ENCODE measurements at regions not wholly inside any gene's neighbourhood (a gene's known extent, or its start where the extent isn't known, plus 50 kb on each side); places are given as distances from the start of the nearest gene placed in this dataset.
"Not testable (repeated sequence)": the region's sequence is repeated elsewhere in the genome, so short reads cannot be mapped to it uniquely, and the experiment has no call there.

DNA sequence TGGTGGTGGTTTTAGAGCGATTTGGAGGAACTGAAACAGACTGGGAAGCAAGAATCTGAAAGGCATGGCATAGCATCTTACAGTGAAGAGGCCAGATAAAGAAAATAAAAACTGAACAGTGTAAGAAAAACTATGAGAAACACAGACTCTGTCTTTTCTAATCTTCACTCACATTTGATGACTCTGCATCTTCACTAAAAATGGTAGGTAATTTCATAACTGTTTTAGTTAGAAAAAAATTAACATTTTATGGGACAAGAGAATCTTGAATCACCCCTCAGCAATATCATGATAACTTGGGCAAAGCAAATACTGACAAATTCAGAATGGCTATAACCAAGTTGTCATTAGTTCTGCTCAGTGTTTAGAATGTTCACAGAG lies 812.6 kb downstream of the MCTP2 start:
- Mint-ChIP-seq H3K4me3 (no peak overlapping the region), H3K27ac (no peak overlapping the region), H3K27me3 (ENCODE audit: low read depth) (no peaks in the 10 kb centered on the region), H3K36me3 (ENCODE audit: low read depth) (no peaks in the 10 kb centered on the region), H3K9me3 (peaks cover 13% of the 10 kb centered on the region), H3K4me1 (ENCODE audit: low read depth) (no peaks in the 10 kb centered on the region)

- H3K4me3 Mint-ChIP-seq, result no peak overlapping the region
- H3K27ac Mint-ChIP-seq, result no peak overlapping the region
- H3K36me3 Mint-ChIP-seq (ENCODE audit: low read depth), result no peaks in the 10 kb centered on the region
- peaks cover 17% of the 10 kb centered on the region for H3K9me3 Mint-ChIP-seq
- H3K4me1 Mint-ChIP-seq (ENCODE audit: low read depth), result no peaks in the 10 kb centered on the region
- H3K27me3 Mint-ChIP-seq (ENCODE audit: low read depth), result no peaks in the 10 kb centered on the region
Observed at GRCh38 chr15:95044745-95045417, 813.5 kb downstream of the MCTP2 start.

DNA sequence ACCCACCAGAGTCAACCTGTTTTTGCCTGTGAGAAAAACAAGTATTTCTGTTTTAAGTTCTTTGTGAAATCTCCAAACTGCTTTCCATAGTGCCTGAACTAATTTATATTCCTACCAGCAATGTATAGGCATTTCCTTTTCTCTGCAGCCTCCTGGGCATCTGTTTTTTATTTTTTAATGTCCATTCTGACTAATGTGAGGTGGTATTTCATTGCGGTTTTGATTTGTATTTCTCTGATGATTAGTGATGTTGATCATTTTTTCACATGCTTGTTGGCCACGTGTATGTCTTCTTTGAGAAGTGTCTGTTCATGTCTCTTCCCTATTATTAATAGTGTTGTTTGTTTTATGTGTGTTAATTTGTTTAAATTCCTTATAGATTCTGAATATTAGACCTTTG lies 820.5 kb downstream of the MCTP2 start:
- Mint-ChIP-seq H3K36me3 (ENCODE audit: low read depth) (no peaks in the 10 kb centered on the region), H3K9me3 (peaks cover 25% of the 10 kb centered on the region), H3K4me3 (no peak overlapping the region), H3K4me1 (ENCODE audit: low read depth) (no peaks in the 10 kb centered on the region), H3K27ac (no peak overlapping the region), H3K27me3 (ENCODE audit: low read depth) (no peaks in the 10 kb centered on the region)

DNA sequence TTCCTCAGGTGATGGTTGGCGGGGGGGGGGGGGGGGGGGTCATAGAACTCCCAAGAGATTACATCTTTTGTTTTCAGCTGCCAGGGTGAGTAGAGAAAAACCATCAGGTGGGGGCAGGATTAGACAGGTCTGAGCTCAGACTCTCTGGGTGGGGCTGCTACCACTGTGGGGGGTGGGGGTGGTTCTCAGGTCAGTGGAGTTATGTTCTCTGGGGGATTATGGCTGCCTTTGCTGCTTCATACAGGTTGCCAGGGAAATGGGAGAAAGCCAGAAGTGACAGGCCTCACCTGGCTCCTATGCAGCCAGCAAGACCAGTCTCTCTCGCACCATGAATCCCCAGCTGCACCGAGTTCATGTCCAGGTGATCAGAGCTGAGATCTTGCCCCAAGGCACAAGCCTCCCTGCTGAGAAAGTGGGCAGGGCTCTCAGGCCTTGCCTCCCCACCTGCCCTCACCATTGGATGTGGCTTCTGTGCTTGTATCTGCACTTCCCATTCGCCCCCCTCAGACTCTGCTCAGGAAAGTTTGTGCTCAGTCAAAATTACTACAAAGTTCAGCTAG lies 828.1 kb downstream of the MCTP2 start:
- H3K9me3 Mint-ChIP-seq, result peaks cover 17% of the 10 kb centered on the region
- H3K36me3 Mint-ChIP-seq (ENCODE audit: low read depth), result no peaks in the 10 kb centered on the region
- no peak overlapping the region for H3K27ac Mint-ChIP-seq
- H3K4me1 Mint-ChIP-seq (ENCODE audit: low read depth), result no peaks in the 10 kb centered on the region
- no peak overlapping the region for H3K4me3 Mint-ChIP-seq
- H3K27me3 Mint-ChIP-seq (ENCODE audit: low read depth), result no peaks in the 10 kb centered on the region

GRCh38 chr15:95068701-95069521 lies 837.5 kb downstream of the MCTP2 start:
- H3K4me1 Mint-ChIP-seq (ENCODE audit: low read depth), result no peaks in the 10 kb centered on the region
- H3K9me3 Mint-ChIP-seq, result no peaks in the 10 kb centered on the region
- H3K36me3 Mint-ChIP-seq (ENCODE audit: low read depth), result no peaks in the 10 kb centered on the region
- no peak overlapping the region for H3K27ac Mint-ChIP-seq
- no peaks in the 10 kb centered on the region for H3K27me3 Mint-ChIP-seq (ENCODE audit: low read depth)
- H3K4me3 Mint-ChIP-seq, result no peak overlapping the region

DNA sequence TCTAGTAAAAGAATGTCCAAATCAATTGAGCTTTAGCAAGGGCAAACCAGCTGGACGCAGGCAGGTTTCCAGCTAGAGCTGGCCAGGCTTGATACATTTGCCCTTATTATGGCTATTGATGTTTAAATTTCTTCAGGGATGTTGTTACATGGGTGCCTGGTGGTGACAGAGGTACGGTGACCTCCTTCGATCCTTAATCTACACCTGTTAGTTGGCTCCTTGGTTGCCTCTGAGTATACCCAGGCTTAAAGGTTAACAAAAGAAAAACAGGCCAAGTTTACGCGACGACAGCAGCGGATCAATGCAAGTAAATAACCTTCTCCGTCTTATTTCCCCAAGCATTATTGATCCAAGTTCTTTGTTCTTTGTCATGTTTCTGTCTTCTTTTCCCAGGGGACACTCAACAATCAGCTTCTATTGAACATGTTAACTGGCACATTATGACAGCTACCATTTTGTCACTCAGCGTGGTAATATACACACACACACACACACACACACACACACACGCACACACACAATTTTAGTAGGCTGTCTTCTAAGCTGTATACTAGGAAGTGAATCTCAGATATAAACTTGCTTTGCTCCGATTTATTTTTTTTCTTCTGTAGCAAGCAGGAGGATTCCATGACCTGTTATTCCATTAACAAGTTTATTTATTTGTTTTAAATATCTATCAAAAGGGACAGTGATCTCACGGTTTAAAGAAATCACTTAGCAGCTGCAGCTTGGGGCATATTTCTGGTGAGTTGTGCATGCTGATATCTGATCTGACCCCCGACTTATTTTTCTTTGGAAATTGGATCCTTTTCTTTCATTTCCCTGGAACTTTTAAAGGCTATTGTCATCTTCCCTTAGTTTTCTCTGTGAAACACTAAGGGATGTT lies 844.7 kb downstream of the MCTP2 start:
- Mint-ChIP-seq H3K4me3 (no peak overlapping the region), H3K4me1 (ENCODE audit: low read depth) (no peaks in the 10 kb centered on the region), H3K27ac (no peak overlapping the region), H3K9me3 (no peaks in the 10 kb centered on the region), H3K36me3 (ENCODE audit: low read depth) (no peaks in the 10 kb centered on the region), H3K27me3 (ENCODE audit: low read depth) (no peaks in the 10 kb centered on the region)

DNA sequence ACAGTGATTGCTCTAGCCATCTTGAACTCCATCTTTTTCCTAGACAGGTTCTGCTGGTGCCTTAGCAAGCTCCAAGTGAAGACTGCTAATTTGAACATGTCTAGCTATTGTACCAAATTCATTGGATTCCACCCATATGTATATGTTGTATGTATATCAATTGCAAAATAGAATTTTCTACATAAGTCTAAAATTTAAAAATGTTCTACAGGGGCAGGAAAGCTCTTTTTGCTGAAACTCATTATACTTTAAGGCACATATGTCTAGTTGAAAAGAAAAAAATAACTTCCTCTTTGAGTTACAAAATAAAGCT lies 845.3 kb downstream of the MCTP2 start:
- Mint-ChIP-seq H3K27ac (no peak overlapping the region), H3K27me3 (ENCODE audit: low read depth) (no peaks in the 10 kb centered on the region), H3K4me1 (ENCODE audit: low read depth) (no peaks in the 10 kb centered on the region), H3K4me3 (no peak overlapping the region), H3K36me3 (ENCODE audit: low read depth) (no peaks in the 10 kb centered on the region), H3K9me3 (no peaks in the 10 kb centered on the region)

- Mint-ChIP-seq H3K4me3 (no peak overlapping the region), H3K27ac (no peak overlapping the region), H3K36me3 (ENCODE audit: low read depth) (no peaks in the 10 kb centered on the region), H3K4me1 (ENCODE audit: low read depth) (no peaks in the 10 kb centered on the region), H3K9me3 (no peaks in the 10 kb centered on the region), H3K27me3 (ENCODE audit: low read depth) (no peaks in the 10 kb centered on the region)
Observed at GRCh38 chr15:95078003-95078402, 846.6 kb downstream of the MCTP2 start.

GRCh38 chr15:95080228-95080627 lies 848.9 kb downstream of the MCTP2 start:
- not testable (repeated sequence) for H3K27ac Mint-ChIP-seq; H3K27me3 Mint-ChIP-seq (ENCODE audit: low read depth); H3K9me3 Mint-ChIP-seq; H3K4me1 Mint-ChIP-seq (ENCODE audit: low read depth); H3K36me3 Mint-ChIP-seq (ENCODE audit: low read depth); H3K4me3 Mint-ChIP-seq

DNA sequence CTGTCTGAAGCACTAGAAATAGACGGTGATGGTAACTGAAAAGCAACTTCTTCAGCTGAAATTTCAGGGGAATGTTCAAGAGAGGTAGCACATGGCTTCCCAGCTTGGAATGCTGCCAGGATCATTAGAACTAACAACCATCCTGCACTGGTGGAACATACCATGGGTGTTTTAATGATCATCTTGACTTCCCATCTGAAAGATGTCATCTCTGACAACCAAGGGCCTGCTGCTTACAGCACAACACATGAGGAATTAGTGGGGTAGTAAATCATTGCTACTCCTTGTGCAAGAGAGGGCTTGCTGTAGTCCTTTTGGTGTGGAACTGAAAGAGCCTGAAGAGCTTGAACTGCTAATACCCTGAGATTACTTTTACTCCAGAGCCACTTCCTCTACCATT lies 853.7 kb downstream of the MCTP2 start:
- Mint-ChIP-seq H3K4me1 (ENCODE audit: low read depth) (no peaks in the 10 kb centered on the region), H3K9me3 (no peaks in the 10 kb centered on the region), H3K27ac (no peak overlapping the region), H3K36me3 (ENCODE audit: low read depth) (no peaks in the 10 kb centered on the region), H3K27me3 (ENCODE audit: low read depth) (no peaks in the 10 kb centered on the region), H3K4me3 (no peak overlapping the region)

DNA sequence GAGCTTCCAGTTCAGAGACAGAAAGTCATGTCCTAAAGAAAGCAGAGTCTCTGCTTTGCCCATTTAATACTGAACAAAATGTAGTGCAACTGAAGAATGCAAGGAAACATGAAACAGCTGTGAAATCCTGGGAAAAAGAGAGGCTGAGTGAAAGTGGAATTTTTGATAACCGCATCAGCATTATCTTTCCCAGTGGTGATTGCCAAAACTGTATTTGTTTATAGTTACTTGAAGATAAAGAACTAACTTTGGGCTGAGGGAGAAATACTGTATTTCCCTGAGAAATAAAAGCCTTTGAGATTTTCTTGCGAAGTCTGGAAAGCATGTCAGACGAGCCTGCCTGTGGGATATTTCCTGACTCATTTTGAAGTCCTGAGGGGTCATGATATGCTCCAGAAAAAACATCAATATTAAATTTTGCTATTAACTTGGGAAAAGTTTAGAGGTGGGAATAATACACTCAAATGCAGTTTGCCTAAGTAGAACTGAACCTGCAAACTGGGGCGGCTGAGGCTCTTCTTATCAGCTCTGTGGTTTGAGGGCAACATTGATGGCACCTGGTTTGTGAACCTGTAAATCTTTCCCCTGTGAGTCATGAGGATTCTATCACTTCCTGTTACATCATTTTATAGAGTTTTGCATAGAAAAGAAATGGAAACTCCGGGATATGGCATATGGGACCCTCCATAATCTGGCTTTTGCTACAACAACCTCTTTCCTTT lies 855.3 kb downstream of the MCTP2 start:
- Mint-ChIP-seq H3K27me3 (ENCODE audit: low read depth) (no peaks in the 10 kb centered on the region), H3K27ac (no peak overlapping the region), H3K9me3 (no peaks in the 10 kb centered on the region), H3K36me3 (ENCODE audit: low read depth) (no peaks in the 10 kb centered on the region), H3K4me3 (no peak overlapping the region), H3K4me1 (ENCODE audit: low read depth) (no peaks in the 10 kb centered on the region)

DNA sequence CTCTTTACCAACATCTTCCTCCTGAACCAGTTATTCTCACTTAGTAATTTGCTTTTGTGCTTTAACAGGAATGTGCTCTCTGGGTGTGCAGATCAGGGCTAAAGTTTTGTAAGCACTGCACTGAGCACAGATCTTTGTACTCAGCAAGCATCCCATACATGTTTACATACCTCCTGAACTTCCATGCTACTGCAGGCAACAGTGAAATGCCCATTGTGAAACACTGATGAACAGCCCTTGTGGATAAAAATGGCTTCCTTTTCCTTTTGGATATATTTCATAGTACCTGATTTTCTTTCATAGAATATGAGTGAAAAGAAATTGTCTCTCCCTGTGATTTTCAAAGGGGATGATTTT lies 855.9 kb downstream of the MCTP2 start:
- no peak overlapping the region for H3K27ac Mint-ChIP-seq
- H3K4me3 Mint-ChIP-seq, result no peak overlapping the region
- no peaks in the 10 kb centered on the region for H3K4me1 Mint-ChIP-seq (ENCODE audit: low read depth)
- no peaks in the 10 kb centered on the region for H3K36me3 Mint-ChIP-seq (ENCODE audit: low read depth)
- no peaks in the 10 kb centered on the region for H3K27me3 Mint-ChIP-seq (ENCODE audit: low read depth)
- no peaks in the 10 kb centered on the region for H3K9me3 Mint-ChIP-seq

GRCh38 chr15:95091444-95091843 lies 860.1 kb downstream of the MCTP2 start:
- H3K4me3 Mint-ChIP-seq, result no peak overlapping the region
- H3K9me3 Mint-ChIP-seq, result no peaks in the 10 kb centered on the region
- no peaks in the 10 kb centered on the region for H3K4me1 Mint-ChIP-seq (ENCODE audit: low read depth)
- H3K36me3 Mint-ChIP-seq (ENCODE audit: low read depth), result no peaks in the 10 kb centered on the region
- H3K27me3 Mint-ChIP-seq (ENCODE audit: low read depth), result no peaks in the 10 kb centered on the region
- no peak overlapping the region for H3K27ac Mint-ChIP-seq

DNA sequence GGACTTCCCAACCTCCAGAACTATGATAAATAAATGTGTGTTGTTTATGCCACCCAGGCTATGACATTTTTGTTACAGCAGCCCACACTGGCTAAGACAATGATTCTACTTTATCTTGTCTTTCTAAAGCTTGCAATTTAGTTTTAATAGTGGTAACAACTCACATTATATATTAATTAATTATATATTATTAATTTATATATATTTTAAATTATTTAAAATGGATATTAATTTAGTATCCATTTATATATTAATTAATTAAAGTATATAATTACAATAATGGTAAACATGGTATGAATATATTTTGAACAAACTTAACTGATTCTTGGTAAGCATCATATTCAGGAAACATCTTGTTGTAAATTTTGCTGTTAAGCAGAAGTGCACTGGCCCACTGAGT lies 863.9 kb downstream of the MCTP2 start:
- no peaks in the 10 kb centered on the region for H3K9me3 Mint-ChIP-seq
- no peaks in the 10 kb centered on the region for H3K27me3 Mint-ChIP-seq (ENCODE audit: low read depth)
- no peaks in the 10 kb centered on the region for H3K36me3 Mint-ChIP-seq (ENCODE audit: low read depth)
- no peak overlapping the region for H3K27ac Mint-ChIP-seq
- no peaks in the 10 kb centered on the region for H3K4me1 Mint-ChIP-seq (ENCODE audit: low read depth)
- no peak overlapping the region for H3K4me3 Mint-ChIP-seq
